ENCODE measurements at regions not wholly inside any gene's neighbourhood (a gene's known extent, or its start where the extent isn't known, plus 50 kb on each side); places are given as distances from the start of the nearest gene placed in this dataset.

GRCh38 chr10:36200577-36200976 is 558.5 kb upstream of the FZD8 start:
- Histone ChIP-seq H3K36me3 (ENCODE audit: insufficient read depth, low read length, poor library complexity, severe bottlenecking) (no peaks in the 10 kb centered on the region), H3K4me3 (ENCODE audit: low read depth, low read length, poor library complexity, severe bottlenecking) (no peak overlapping the region), H3K9me3 (ENCODE audit: low read depth, low read length, poor library complexity, severe bottlenecking) (no peaks in the 10 kb centered on the region), H3K27ac (ENCODE audit: low read depth, low read length, poor library complexity, severe bottlenecking) (no peak overlapping the region), H3K4me1 (ENCODE audit: insufficient read depth, low read length, poor library complexity, severe bottlenecking) (no peaks in the 10 kb centered on the region), H3K27me3 (replicated peaks; ENCODE audit: insufficient read depth, low read depth, low read length, poor library complexity) (no peaks in the 10 kb centered on the region)
- no peak for DNase-seq (ENCODE audit: low spot score)
- intact Hi-C loops (cut with micrococcal nuclease; ENCODE audit: unreplicated experiment), result no loop called here
- ChIA-PET CTCF (no interaction called here), POLR2A (ENCODE audit: low non-redundant PET) (no interaction called here)
- BruUV-seq (replicated peaks), result no TSS peak
- no peak for TF ChIP-seq CTCF (conservative IDR thresholded peaks at IDR 0.05; ENCODE audit: low read depth, low read length)
- TF ChIP-seq EZH2 (IDR thresholded peaks at IDR 0.05; ENCODE audit: borderline replicate concordance, low read depth, low read length, poor library complexity, severe bottlenecking), result no peak

DNA sequence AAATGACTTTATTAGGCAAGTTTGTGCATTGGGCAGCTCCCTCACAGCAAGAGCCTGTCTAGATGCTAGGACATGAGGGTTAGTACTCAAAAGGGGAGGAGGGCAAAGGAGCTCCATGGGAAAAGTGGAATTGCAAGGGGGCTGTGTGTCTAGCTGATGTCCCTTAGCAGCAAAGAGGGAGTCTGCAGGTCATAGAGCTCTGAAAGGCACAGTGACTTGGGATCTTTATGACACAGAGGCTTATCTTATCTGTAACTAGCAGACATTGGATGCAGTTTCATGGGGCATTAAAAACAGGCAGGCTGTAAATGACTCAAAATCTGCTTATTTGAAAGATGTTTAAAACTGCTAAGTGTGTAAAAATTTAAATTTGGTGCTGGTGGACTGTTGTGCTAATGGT is 556.2 kb upstream of the FZD8 start:
- Histone ChIP-seq H3K27me3 (replicated peaks; ENCODE audit: insufficient read depth, low read depth, low read length, poor library complexity) (no peaks in the 10 kb centered on the region), H3K27ac (ENCODE audit: low read depth, low read length, poor library complexity, severe bottlenecking) (no peak overlapping the region), H3K9me3 (ENCODE audit: low read depth, low read length, poor library complexity, severe bottlenecking) (no peaks in the 10 kb centered on the region), H3K36me3 (ENCODE audit: insufficient read depth, low read length, poor library complexity, severe bottlenecking) (no peaks in the 10 kb centered on the region), H3K4me1 (ENCODE audit: insufficient read depth, low read length, poor library complexity, severe bottlenecking) (no peaks in the 10 kb centered on the region), H3K4me3 (ENCODE audit: low read depth, low read length, poor library complexity, severe bottlenecking) (no peak overlapping the region)
- BruUV-seq (replicated peaks), result no TSS peak
- CTCF ChIA-PET, result no interaction called here
- intact Hi-C loops (cut with micrococcal nuclease; ENCODE audit: unreplicated experiment), result no loop called here
- POLR2A ChIA-PET (ENCODE audit: low non-redundant PET), result interaction anchor here (0.6 kb wide), 1 partner anchor 565 kb away, joined by 5 read pairs; no protein-coding TSS in a partner anchor
- TF ChIP-seq EZH2 (IDR thresholded peaks at IDR 0.05; ENCODE audit: borderline replicate concordance, low read depth, low read length, poor library complexity, severe bottlenecking) (no peak), CTCF (conservative IDR thresholded peaks at IDR 0.05; ENCODE audit: low read depth, low read length) (no peak)
- DNase-seq (ENCODE audit: low spot score), result no peak

DNA sequence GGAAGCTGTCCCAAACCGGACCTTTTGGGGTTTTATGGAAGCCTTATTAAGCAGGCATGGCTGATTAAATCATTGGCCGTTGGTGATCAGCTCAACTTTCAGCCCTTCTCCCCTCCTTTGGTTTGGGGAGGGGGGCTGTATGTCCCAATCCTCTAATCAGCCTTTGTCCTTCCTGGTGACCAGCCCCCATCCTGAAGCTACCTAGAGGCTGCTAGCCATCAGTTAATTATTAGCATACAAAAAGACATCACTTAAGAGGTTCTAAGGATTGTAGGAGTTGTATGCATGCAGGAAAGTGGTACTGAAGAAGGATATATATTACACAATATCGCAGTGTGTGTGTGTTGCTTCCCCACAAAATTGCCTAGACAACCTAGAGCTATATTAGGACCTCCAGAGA is 553.3 kb upstream of the FZD8 start:
- Histone ChIP-seq H3K27me3 (replicated peaks; ENCODE audit: insufficient read depth, low read depth, low read length, poor library complexity) (no peaks in the 10 kb centered on the region), H3K4me1 (ENCODE audit: insufficient read depth, low read length, poor library complexity, severe bottlenecking) (no peaks in the 10 kb centered on the region), H3K9me3 (ENCODE audit: low read depth, low read length, poor library complexity, severe bottlenecking) (peaks cover 17% of the 10 kb centered on the region), H3K27ac (ENCODE audit: low read depth, low read length, poor library complexity, severe bottlenecking) (no peak overlapping the region), H3K36me3 (ENCODE audit: insufficient read depth, low read length, poor library complexity, severe bottlenecking) (no peaks in the 10 kb centered on the region), H3K4me3 (ENCODE audit: low read depth, low read length, poor library complexity, severe bottlenecking) (no peak overlapping the region)
- intact Hi-C loops (cut with micrococcal nuclease; ENCODE audit: unreplicated experiment), result no loop called here
- CTCF ChIA-PET, result no interaction called here
- no TSS peak for BruUV-seq (replicated peaks)
- DNase-seq (ENCODE audit: low spot score), result no peak
- TF ChIP-seq EZH2 (IDR thresholded peaks at IDR 0.05; ENCODE audit: borderline replicate concordance, low read depth, low read length, poor library complexity, severe bottlenecking) (no peak), CTCF (conservative IDR thresholded peaks at IDR 0.05; ENCODE audit: low read depth, low read length) (no peak)
- POLR2A ChIA-PET (ENCODE audit: low non-redundant PET), result interaction anchor here (0.6 kb wide), 1 partner anchor 51 kb away, joined by 3 read pairs; no protein-coding TSS in a partner anchor

Data from A673 (cell line).